GM21723 (cell line): ENCODE measurements at regions not wholly inside any gene's neighbourhood (a gene's known extent, or its start where the extent isn't known, plus 50 kb on each side); places are given as distances from the start of the nearest gene placed in this dataset.

ENCODE experiments used
- ATAC-seq: cut with Tn5 transposase; IDR thresholded peaks from one replicate; pipeline ENCODE4 v1.9.1; 2021; ENCODE audit warnings: mild to moderate bottlenecking, moderate library complexity; ENCODE audit not compliant: unreplicated experiment

DNA sequence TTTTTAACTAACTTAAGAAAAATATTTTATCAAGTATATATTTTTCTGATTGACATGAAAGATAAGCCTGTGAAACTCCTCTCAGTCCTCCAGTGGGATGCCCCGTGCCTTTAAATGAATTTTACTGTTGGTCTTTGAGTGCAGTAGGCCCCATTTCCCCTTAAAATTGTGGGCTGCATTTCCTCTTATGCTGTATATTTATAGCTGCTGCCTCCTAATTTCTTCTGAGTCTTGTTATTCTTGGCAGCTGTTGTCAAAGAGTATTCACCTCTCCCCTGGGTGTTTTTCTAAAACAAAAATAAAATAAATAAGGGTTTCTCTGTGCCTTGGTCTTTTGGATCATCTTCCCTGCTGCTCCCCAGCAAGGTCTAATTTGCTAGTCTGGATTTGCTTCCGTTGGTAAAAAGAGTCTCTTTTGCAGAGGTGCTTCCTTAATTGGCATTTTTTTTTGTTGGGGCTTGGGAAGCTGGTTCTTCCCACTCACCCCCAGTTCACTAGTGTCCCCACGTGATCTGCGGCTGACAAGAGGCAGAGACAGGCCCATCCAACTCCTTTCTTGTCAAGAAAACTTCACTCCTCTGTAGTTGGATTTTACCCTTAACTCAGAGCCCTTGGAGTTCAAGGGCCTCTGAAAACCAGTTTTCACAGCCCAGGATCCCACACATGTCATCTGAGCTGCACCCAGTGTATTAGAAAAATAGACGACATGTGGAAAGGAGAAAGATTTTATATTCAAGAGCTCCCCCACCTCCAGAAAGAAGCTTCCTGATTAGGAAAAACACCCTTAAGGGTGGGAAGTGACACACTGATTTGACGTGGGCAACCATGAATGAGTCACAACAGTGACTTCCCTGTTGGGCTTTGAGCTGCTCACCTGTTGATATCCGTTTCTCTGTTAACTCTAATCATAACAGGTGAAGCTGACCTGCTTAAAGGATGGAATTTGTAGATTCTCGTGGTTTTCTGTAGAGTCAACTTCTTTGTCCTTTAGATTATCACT lies 431.5 kb downstream of the DCDC2C start:
- no peak for ATAC-seq

DNA sequence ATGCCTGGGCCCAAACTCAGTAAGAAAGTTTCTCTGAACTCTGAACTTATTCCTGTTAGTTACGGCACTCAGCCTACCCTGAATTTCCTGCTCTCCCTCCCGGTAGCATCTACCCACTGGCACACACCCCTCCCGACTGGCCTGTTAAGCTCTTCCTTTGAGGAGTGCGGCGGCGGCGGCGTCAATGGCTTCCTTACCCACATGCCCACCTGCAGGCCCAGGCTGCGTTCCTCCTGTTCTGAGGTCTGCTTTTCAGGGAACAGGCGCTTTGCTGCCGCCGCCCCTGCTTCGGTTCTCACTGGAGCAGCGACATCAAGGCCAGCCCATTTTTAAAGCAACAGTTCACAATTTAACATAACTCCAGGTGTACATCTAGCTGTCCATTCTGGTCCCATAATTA lies 432.4 kb downstream of the DCDC2C start:
- ATAC-seq, result no peak

DNA sequence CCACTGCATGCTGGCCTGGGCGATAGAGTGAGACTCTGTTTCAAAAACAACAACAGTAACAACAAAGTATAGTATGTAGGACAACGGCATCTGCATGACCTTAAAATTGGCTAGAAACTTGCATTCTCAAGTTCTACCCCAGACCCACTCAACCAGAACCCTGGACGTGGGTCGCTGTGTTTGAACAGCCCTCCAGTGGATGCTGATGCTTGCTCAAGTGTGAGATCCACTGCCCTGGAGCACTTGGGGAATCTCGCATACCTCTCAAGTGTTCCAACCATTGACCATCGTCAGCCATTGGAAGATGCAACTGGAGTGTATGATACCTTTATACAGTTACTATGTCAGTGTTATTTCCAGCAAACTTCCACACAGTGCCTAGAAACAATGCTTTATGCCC lies 435.9 kb downstream of the DCDC2C start:
- ATAC-seq, result no peak

DNA sequence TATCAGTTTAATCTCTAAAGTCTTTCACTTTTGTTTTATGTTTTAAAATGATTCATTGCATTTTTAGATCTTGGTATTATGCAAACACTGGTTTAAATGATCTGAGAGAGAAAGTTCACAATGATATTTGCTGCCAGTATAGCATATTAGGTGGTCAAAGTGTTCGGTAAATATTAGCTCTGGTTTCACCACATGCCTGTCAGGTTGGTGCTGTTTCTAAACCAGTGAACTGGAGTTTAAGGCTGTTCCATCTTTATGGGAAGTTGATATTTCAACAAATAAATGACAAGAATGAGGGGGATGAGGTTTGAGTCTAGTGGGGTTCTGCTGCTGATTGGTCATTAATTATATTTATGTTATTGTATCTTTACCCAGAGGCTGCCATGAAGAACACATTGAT lies 436.4 kb downstream of the DCDC2C start:
- no peak for ATAC-seq

DNA sequence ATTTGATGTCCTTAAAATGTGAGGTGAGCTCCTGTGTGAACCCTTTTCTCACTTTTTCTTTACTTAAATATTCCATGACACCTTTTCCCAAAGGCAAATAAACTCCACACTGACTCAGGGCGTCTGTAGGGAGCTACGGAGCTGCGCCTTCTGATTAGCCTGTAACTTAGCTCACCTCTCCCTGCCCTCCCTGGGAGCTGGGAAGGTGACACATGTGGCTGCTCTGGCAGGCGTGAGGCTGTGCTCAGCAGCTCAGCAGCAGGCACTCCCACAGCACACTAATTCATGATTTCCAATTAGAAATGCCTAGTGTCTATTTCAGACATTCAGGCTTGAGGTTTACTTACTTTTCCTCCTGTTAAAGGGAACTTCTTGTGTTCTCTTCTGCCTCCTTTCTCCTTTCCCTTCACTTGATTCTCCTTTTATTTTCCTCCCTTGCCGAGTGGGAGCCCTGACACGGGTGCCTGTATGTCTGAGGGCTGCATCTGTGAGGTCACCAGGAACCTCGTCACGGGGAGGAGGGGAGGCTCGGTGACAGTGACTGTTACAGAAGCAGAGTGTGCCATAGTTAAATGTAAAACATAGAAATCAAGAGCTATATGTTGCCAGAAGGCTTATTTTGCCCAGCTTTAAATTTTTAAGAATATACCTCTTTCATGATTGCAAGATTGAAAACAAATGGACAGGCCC lies 437.1 kb downstream of the DCDC2C start:
- no peak for ATAC-seq

DNA sequence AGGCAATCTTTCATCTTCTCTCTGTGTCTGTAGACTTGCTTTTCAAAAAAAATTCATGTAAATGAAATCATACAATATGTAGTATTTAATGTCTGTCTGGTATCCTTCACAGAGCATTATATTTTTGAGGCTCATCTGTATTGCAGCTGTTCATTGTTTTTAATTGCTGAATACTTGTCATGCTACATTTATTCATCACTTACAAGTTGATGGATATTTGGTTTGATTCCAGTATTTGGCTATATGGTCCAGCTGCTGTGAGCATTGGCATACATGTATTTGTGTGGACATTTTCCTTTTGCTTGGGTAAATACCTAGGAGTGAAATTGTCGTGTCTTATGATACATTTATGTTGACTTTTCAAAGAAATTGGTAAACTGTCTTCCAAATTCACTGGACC lies 441.4 kb downstream of the DCDC2C start:
- no peak for ATAC-seq

DNA sequence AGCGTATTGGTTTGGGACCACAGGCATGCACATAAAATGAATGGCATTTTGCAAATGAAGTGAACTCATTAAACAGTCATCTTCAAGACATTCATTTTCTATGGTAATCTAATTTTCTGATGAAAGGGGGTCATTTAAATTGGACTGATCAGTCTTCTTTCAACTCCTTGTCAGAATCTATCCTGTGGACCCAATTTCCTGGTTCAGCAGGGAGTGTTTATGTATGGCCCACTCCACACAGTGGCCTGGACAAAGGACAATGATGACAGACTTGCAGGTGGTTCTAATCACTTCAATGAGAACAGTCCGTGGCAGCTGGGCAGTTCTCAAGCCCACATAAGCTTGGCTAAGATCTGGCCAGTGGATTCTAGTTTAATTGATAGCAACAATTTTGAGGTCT lies 448.1 kb downstream of the DCDC2C start:
- ATAC-seq, result no peak

DNA sequence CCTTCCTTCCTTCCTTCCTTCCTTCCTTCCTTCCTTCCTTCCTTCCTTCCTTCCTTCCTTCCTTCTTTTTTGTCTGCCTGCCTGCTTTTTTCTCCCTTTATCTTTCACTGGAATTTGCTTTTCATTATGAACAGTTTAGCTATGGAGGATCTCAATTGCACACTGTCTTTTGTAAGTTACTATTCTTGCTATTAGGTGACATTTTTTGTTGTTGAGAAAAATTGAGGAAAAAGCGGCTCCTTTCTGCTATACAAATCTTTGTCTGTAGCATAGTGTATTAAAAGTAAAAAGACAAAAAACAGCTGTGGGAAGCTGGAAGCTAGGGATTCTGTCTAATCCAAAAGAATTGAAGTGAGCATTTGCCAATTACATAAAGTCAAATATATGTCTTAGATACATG lies 448.7 kb downstream of the DCDC2C start:
- ATAC-seq, result no peak

DNA sequence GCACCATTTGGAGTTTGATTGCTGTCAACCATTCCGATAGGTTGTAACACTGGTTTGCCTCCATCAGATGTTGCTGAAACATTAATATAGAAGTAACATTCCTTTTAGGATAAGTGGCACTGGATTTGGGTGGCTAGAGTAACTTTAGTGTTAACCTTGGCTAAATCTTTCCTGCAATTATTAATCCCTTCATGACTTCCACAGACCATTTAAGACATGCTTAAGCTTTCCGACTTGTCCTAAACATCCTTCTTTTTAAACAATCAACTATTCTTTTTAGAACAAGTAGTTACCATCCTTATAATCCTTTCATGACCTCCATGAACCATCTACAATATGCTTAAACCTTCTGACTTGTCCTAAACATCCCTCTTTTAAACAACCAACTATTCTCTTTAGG lies 465.5 kb downstream of the DCDC2C start:
- no peak for ATAC-seq

DNA sequence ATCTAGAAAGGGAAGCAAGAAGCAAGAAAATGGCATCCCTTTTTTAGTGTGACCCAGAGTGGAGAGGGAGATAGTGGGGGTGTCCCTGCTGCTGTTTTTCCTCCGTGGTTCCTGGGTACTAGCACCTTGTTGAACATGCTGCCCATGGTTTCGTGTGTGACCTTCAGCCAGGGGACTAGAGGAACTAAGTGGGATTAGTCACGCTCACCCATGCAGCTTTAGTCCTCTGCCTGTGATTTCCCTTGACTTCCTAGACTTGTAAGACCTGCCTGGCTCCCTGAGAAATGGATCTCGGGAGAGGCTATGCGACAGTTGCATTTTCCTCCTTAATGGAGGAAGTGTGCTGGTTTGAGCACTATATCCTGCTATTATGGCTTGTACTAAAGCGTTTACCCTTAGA lies 471.4 kb downstream of the DCDC2C start:
- no peak for ATAC-seq

DNA sequence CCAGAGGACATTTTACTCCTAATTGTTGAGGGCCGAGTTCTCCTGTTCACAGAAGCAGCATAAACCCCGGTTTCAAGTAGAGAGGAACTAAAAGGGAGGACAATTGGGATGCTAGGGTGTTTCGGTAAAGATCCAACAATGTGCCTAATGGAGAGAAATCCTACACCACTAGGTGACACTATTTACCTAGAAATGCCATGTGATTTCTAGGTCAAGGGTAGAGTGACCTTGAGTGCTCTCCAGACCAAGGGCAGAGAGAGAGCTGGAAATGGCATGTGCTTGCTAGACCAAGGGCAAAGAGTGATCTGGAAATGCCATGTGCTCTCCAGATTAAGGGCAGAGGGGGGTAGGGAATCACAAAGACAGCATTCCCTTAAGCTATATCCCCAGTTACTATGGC lies 472.0 kb downstream of the DCDC2C start:
- no peak for ATAC-seq

DNA sequence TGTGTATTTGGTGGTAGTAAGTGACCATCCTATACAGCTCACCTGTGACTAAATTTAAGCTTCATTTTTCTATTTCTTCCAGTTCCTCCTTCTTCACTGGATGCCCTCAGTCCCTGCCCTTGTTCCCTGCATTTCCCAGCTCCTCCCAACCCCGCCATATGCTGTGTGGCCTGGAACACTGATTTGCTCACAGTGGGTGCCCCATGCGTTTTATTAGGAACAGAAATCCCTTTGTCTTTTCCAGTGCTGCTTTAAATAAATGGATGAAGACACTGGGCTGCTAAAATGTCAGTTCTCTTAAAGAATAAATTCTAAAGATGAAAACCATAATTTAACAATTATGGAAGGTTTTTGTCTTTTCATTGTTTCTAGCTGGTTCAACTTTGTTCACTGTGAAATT lies 477.3 kb downstream of the DCDC2C start:
- ATAC-seq, result no peak

DNA sequence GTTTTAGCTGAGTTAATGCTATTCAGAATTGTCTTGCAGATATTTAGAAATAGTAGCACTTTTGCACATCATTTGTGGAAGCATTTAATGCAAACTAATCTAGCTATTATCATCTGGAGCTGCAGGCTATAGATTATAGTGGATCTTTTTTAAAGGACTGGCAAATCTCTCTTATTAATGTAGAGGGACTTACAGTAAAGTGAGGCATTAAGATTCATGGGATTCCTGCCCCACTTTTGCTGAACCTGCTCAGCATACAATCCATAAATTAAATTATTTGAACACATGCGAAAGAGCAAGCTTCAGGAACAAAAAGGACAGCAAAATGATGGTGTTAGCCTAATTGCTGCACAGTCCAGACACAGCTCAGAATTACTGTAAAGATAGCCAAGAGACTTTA lies 477.7 kb downstream of the DCDC2C start:
- no peak for ATAC-seq

DNA sequence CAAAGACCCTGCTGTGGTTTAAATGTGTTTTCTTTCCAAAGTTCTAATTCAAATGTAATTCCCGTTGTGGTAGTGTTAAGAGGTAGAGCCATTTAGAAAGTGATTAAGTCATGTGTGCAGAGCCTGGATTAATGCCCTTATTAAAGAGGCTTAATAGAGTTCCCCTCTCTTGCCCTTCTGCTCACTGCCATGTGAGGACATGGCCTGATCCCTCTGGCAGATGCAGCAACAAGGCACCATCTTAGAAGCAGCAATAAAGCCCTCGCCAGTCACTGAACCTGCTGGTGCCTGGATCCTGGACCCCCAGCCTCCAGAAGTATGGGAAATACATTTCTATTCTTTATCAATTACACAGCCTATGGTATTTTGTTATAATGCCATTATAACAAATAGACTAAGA lies 485.2 kb downstream of the DCDC2C start:
- no peak for ATAC-seq

DNA sequence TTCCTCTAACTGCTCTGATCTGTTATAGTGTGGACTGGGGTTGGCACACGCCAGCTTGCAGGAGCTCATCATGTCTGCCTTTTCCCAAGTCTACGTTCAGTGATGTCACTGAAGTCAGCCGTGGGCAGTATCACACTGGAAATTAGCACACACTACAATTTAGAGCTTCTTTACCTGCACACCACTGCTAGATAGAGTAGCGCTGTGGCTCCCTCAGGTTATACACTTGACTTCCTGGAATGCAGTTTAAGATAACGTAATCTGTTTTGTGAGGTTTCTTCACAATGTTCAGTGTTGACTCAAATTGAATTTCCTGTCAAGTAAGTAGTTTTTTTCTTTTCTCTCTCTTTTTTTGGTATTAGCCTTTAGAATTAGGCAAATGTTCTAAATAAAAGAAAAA lies 487.2 kb downstream of the DCDC2C start:
- ATAC-seq, result no peak

DNA sequence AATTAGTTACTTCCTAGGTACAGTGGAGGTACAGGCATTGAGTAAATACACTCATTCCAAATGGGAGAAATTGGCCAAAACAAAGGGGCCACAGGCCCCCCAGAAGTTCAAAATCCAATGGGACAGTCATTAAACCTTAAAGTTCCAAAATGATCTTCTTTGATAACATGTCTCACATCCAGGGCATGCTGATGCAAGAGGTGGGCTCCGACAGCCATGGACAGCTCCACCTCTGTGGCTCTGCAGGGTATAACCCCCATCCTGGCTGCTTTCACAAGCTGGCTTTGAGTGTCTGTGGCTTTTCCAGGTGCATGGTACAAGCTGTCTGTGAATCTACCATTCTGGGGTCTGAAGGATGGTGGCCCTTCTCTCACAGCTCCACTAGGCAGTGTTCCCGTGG lies 488.7 kb downstream of the DCDC2C start:
- ATAC-seq, result no peak

DNA sequence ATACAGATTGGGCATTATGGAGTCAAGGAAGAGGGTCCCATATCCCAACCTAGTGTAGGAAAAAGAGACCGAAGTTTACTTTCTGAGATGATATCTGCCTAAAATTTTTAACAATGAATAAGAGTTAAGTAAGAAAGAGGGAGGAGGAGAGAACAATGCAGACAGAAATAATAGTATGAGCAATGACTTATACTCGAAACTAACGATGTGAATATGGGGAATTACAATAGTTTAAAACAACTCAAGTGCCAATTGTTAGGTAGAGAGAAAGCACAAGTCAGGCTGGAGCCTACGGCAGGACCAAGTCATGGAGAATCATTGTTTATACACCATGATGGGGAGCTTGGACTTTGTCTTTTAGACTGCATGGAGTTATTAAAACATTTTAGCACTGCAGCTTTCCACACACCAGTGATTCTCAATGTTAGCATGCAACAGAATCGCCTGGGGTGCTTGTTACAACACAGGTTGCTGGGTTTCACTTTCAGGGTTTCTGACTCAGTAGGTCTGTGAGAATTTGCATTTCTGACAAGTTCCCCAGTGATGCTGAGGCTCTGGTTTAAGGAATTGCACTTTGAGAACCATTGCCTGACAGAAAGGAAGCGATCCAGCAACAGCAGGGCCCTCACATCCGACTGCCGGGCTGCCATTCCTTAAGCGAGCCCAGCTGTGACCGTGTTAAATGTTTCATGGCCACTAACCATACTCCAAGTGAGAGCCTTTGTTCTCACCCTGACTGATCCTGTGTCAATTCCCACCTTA lies 511.2 kb downstream of the DCDC2C start:
- no peak for ATAC-seq

DNA sequence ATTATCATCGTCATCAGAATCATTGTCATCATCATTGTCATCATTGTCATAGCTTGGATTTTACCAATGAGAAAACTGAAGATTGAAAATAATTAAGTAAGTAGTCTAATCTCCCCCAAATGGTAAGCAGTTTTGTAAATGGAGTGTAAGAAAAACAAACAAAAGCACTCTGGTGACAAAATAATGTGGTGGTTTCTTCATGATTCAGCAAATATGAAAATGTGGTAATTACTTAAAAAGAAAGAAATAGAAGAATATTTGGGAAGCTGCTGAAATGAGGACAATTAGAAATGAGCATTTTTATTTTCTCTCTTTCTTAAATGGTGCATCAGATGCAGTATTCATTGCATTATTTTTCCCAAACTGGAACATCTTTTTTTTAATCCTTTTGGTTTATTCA lies 514.4 kb downstream of the DCDC2C start:
- ATAC-seq, result no peak

DNA sequence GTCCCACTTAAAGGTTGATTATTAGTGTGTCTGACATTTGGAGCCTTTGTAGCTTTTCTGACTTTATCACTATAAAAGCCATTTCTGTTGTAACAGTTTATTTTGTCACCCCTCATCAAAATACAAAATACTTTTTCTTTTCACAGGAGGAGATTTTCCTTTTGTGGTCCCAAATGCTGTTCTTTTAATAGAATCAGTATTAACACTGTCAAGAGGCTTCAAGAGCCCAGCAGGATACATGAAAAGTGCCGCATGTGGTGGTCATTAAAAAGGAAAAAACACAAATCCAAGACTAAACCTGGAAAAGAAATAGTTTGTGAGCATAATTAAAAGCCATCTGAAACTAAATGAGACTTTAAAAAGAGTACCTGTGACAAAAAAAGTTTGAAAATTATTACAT lies 515.7 kb downstream of the DCDC2C start:
- no peak for ATAC-seq

DNA sequence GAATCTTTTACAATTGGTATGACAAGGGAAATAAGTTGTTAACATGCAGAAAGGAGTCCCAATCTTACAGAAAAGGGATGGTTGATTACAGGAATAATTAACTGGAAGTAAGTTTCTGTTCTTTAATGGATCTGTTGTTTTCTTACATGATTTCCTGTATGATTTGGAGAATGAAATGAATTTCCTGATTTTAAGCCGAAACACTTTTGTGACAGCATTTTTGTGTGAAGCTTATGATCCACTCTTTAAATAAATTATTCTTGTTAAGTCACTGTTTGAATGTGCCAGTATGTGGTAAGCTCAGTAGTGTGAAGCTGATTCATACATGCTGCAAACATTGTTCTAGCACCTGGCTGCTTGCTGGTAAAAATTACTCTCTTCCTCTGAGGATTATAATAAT lies 516.2 kb downstream of the DCDC2C start:
- ATAC-seq, result no peak

DNA sequence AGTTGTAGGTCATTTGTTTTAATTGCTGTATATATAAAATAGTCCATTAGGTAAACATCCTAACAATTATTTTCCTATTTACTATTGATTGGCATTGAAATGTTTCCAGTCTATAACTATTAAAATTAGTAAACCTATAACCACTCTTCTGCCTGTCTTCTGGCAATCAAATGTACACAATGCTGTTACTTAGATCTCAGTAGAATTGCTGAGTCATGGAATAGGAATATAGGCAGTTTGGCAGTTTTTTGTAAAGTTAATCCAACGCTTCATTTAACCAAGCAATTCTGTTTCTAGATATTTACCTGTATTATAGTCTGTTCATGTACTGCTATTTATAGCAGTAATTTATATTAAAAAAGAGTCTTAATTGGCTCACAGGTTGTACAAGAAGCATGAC lies 518.1 kb downstream of the DCDC2C start:
- ATAC-seq, result no peak

DNA sequence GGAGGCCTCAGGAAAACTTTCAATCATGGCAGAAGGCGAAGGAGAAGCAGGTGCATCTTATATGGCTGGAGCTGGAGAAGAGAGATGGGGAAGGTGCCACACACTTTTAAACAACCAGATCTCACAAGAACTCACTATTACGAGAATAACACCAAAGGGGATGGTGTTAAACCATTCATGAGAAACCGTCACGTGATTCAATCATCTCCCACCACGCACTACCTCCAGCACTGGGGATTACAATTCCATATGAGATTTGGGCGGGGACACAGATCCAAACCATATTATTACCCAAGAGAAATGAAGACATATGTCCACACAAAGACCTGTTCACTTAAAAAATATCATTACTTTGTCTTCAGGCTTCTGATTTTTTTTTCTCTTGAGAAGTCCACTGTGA lies 518.5 kb downstream of the DCDC2C start:
- no peak for ATAC-seq
